ENCODE measurements at regions not wholly inside any gene's neighbourhood (a gene's known extent, or its start where the extent isn't known, plus 50 kb on each side); places are given as distances from the start of the nearest gene placed in this dataset.
"Not testable (repeated sequence)": the region's sequence is repeated elsewhere in the genome, so short reads cannot be mapped to it uniquely, and the experiment has no call there.

DNA sequence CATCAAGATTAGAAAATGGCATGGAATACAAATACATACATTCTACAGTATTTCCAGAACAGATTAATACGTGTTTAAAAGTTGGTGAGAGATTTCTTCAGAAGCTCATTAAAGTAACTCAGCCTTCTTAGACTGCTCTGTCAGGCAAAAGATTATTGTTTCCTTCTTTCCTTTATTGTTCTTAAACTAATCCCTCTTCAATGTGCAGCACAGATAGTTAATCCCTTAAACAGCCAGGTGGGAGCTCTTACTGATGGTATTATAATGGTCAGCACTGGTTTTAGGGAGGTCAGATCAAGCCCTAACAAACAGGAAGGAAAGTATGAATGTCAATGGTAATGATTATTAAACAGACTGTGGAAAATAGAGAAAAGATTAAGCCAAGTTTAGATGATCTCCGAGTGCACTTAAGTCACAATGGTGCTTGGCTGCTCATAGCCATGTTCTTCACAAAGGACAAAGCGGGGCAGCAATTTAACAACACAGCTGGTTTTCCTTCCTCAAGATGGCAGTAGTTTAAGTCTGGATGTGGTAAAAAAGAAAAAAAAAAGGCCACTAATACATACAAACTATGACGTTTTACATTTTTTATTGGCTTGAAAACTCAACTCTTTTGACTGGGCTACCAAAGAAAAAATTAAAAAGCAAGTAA lies 992.6 kb downstream of the PCDH9 start:
- DNase-seq (ENCODE audit: low spot score), result no peak

DNA sequence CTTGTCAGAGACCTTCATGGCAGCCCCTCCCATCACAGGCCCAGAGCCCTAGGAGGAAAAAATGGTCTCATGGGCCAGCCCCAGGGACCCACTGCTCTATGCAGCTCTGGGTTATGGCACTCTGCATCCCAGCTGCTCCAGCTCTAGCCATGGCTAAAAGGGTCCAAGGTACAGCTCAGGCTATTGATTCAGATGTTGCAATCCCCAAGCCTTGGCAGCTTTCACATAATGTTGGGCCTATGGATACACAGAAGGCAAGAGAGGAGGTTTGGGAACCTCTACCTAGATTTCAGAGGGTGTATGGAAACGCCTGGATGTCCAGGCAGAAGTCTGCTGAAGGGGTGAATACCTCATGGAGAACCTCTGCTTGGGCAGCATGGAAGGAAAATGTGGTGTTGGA lies 996.0 kb downstream of the PCDH9 start:
- DNase-seq (ENCODE audit: low spot score), result no peak

DNA sequence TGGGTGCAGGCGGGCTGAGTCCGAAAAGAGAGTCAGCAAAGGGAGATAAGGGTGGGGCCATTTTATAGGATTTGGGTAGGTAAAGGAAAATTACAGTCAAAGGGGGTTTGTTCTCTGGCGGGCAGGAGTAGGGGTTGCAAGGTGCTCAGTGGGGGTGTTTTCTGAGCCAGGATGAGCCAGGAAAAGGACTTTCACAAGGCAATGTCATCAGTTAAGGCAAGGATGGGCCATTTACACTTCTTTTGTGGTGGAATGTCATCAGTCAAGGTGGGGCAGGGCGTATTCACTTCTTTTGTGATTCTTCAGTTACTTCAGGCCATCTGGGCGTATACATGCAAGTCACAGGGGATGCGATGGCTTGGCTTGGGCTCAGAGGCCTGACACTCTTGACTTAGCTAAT lies 998.2 kb downstream of the PCDH9 start:
- not testable (repeated sequence) for DNase-seq (ENCODE audit: low spot score)

DNA sequence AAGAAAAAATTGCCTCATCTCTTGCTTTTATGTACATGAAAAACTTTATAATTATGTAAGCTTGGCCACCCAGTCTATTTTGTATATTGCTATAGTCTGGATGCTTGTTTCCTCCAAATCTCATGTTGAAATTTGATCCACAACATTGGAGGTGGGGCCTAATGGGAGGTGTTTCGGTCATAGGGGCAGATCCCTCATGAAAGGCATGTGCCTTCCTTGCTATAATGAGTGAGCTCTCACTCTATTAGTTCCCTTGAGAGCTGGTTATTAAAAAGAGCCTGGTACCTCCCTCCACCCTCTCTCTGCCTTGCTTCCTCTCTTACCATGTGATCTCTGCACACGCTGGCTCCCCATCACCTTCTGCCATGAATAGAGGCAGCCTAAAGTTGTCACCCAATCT lies 1005.1 kb downstream of the PCDH9 start:
- DNase-seq (ENCODE audit: low spot score), result no peak

DNA sequence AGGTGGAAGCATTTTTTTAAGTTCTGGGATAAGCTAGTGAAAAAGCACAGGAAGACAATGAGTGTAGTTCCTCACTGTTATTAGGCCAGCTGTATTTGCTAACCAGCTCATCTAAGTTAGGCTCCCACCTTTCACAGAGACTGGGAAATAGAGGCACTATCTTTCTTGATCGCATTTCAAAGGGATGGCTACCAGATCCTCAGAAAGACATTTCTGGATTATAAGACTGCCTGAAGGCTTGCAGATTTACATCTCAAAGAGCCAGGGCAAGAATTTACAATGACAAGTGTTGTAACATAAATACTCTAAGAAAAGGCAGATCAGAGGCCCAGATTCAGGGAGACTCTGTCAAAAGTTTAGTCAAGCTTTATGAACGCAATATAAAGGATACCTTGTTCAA lies 1005.5 kb downstream of the PCDH9 start:
- no peak for DNase-seq (ENCODE audit: low spot score)

DNA sequence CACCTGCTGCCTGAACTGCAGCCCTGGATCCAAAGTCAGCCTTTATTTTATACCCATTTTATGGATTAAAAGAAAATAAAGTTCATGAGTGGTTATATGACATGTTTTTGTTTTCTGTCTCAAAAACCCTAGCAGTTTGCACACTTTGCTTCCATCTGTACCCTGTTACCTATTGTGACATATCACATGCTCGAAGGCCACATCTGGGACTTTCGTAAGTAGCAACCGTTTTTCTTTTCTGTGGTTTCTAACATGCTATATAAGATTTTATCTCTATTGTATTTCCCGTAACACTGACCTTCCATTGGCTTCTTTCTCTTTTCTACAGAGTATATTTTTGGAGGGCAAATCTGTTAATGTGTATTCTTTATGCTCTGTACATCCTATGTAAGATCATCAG lies 1007.2 kb downstream of the PCDH9 start:
- DNase-seq (ENCODE audit: low spot score), result no peak

DNA sequence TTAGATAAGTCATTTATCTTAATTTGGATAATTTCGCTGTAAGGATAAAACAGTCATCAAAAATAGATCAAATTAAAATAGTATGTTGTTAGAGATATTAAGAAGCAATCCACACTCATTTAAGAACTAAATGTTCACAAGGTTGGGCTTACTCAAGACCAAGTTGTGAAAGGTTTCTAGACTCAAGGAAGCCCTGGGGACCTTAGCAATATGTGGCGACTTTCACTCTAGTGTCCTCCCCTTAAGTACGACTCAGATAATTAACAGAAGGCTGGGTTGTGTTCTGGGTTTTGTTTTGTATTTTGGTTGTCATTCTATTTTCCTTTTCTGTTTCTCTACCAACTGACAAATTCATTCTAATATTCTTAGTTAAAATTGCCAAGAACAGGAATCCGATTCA lies 1008.0 kb downstream of the PCDH9 start:
- DNase-seq (ENCODE audit: low spot score), result no peak

DNA sequence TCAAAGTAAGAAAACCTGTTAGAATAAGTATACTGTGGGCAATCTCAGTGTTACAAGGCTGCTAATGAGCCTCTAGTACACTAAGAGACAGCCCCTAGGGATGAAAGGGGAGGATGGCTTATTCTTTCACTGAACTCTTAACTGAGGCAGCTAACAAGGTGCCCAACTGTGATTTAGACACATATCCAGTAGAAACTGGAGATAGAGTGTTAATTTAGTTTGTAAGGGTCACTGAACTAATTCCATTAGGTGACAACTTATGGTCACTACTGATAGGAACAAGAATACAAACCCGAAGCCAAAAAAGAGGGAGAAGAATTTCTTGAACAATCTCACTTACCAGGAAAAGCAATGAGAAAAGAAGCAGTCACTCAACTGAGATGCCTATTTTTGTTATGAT lies 1010.6 kb downstream of the PCDH9 start:
- no peak for DNase-seq (ENCODE audit: low spot score)

DNA sequence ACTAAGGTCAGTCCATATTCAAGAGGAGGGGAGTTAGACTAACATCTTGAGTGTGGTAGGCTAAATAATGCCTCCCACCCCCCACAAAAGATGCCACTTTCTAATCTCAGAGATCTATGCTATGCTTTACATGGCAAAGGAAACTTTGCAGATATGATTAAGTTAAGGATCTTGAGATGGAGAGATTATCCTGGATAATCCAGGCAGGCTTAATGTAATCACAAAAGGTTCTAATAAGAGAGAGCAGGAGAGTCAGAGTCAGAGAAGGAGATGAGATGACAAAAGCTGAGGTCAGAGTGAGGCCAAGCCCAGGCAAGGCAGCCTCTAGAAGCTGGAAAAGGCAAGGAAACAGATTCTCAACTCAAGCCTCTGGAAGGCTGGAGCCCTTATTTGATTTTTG lies 1011.6 kb downstream of the PCDH9 start:
- no peak for DNase-seq (ENCODE audit: low spot score)

DNA sequence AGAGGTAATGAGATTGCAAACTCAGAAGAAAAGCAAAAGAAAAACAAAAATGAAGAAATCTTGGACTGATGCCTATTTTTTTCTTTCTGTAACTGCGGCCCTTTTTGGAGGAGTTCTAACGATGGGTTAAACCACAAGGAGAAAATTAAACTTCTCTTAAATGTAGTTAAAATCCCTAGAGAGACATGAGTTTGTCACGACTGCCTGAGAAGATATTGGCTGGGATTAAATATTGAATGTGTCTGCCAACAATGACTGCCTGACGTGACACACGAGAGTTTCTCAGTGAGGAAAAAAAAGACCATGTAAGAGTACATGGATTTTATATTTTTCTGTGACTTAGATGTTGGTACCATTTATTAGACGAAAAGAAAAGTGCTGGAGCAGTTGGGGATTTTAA lies 1013.4 kb downstream of the PCDH9 start:
- no peak for DNase-seq (ENCODE audit: low spot score)

DNA sequence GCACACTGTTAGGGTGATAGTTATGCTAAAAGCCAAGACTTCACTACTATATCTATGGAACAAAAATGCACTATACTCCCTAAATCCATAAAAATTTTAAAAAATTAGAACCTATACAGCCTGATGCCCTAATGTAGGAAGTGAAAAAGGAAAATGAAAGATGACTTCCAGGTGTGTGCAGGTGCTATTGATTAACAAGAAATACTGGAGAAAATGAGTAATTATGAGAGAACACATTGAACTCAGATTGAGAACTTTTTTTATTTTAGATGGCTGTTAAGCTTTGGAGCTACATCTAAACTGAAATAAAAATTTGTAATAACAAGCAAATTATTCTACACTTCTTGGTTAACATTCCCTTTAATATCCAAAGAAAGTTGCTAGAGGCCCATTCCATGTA lies 1015.7 kb downstream of the PCDH9 start:
- no peak for DNase-seq (ENCODE audit: low spot score)

DNA sequence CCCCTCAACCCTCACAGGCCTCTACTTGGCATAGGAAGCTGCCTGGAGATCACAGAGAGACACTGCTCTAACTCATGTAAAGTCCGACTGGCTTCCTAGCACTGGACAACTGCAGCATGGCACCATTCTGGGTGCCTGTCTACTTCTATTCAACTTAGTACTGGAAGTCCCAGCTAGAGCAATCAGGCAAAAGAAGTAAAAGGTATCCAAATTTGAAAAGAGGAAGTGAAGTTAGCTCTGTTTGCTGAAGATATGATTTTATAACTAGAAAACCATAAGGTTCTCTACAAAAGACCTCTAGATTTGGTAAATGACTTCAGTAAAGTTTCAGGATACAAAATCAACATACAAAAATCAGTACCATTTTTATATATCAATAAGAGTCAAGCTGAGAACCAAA lies 1017.6 kb downstream of the PCDH9 start:
- DNase-seq (ENCODE audit: low spot score), result no peak

DNA sequence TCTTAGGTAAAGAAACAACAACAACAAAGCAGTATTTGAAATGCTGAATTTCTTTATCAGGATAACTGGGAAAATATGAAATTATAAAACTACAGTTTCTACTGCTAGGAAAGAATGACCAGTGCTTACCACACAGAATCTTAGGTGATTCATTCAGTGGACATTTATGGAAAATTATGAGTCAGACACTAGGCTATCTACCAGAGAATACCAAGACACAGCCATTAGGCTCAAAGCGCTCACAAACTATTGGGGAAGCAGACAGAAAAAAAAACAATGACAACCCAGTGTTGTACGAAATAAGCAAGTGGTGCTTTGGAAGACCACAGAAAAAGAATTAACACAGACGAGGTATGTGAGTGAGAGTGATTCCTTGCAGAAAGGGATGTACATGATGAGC lies 1019.5 kb downstream of the PCDH9 start:
- no peak for DNase-seq (ENCODE audit: low spot score)

DNA sequence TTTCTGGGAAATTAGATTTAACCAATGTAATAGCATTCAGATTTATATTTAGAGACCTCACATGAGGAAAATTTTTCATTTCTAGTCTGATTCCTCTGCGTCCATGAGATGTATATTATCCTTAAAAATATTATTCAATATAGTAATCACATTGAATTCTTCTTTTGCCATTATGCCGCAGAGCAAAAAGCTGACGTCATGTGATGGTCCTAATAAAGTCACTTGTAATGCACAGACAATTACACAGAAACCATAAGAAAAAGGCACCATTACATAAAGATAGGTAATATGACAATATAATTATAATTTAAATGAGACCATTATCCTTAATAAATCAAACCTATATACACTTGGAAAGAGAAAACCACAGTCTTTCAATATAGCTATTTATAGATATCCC lies 1021.5 kb downstream of the PCDH9 start:
- no peak for DNase-seq (ENCODE audit: low spot score)

DNA sequence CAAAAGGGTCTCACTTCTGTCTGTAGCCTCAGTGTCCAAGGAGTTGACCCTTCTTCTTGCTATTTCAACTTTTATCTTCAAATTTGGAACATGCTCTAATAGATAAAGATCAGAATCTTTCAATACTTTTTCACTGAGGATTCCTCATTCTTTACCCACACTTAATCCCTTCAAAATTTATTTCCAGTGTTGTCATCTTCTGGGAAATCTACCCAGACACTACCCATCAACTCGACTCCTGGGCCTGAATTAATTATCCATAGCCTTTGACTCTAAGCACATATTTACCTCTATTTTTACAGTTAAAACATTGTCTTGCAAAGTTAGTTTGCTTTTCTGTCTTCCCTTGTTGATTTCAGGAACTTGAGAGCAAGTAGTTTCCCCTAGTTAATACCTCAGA lies 1022.5 kb downstream of the PCDH9 start:
- no peak for DNase-seq (ENCODE audit: low spot score)

DNA sequence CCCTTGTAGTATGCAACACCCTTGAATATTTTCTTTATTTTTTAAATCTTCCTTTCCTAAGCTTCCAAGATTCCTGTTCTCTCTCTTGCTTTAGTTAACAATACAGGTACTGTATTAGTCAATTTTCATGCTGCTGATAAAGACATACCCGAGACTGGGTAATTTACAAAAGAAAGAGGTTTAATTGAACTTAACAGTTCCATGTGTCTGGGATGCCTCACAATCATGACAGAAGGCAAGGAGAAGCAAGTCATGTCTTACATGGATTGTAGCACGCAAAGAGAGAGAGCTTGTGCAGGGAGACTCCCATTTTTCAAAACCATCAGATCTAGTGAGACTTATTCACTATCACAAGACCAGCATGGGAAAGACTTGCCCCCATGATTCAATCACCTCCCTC lies 1024.3 kb downstream of the PCDH9 start:
- DNase-seq (ENCODE audit: low spot score), result no peak

DNA sequence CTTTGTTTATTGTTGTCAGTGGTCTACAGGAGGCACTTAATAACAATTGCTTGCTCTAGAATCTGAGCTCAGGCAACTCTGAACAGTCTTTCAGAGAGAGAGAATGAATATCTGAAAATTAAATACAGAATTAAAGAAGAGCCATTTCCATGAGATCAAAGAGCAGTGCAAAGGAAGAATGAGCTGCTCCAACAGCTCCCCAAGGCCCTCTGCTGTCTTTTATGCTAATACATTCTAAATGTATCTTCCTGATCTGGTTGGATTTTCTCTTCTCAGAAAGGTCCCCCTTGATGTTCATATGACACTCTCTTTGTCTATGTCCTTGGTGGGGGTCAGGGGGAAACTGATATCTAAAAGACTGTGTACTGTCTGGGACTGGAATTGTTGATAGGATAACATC lies 1029.6 kb downstream of the PCDH9 start:
- DNase-seq (ENCODE audit: low spot score), result no peak

DNA sequence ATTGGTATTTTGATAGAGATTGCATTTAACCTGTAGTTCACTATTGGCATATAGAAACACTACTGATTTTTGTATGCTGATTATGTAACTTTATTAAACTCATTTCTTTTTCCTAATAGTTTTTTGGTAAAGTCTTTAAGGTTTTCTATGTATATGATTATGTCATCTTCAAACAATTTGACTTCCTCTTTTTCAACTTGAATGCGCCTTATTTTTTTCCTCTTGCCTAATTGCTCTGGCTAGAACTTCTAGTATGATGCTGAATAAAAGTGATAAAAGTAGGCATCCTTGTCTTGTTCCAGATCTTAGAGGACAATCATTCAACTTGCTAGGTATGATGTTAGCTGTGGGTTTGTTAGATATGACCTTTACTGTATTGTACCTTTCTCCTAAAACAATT lies 1034.9 kb downstream of the PCDH9 start:
- DNase-seq (ENCODE audit: low spot score), result no peak

DNA sequence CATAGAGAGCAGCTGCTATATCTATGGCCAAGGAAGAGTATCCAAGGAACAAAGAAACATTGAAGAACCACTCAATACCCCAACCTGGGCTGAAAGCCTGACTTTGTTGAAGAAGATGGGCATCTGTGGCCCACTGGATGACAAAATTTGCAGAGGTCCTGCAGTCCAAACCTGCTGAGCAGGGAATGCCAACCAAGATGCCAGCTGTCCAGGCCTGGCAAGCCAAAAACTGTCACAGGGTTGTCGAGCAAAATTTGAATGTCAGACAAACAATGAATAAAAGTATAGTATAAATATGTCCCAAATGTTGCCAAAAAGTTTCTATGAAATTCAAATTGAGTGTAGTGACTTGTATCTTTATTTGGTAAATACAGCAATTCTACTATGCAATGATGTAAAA lies 1040.2 kb downstream of the PCDH9 start:
- no peak for DNase-seq (ENCODE audit: low spot score)

DNA sequence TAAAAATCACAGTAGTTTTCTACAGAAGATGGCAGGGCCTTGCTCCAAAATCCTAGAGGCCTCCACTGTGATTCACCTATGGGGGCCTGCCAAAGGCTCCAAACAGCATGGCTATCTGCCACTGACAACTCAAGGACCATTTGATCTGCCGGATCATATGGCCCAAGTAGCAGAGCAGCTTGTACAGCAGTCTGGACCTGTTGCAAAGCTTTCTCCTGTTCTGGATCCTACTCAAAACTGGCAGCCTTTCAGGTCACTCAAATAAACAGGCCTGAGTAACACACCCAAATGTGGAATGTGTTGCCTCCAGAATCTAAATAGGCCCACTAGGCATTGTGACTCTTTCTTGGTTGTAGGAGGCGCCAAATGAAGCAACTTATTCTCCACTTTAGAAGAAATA lies 1049.3 kb downstream of the PCDH9 start:
- DNase-seq (ENCODE audit: low spot score), result no peak

DNA sequence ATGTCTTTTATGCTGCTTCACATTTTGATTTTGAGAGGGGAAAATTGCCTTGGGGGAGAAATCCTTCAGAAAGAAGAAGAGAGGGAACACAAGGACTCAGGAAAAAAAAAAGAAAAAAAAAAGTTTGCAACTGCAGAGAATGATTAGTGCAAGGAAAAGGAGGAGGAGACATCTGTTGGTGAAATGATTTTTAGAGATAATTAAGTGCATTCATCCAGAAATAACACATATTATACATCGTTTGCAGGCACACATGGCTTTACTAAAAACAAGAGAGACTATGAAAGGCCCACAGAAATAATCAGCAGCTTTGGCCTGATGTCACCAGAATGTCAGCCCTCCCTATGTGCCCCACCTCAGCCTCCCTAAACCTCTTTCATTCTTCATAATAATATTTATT lies 1058.2 kb downstream of the PCDH9 start:
- DNase-seq (ENCODE audit: low spot score), result no peak

DNA sequence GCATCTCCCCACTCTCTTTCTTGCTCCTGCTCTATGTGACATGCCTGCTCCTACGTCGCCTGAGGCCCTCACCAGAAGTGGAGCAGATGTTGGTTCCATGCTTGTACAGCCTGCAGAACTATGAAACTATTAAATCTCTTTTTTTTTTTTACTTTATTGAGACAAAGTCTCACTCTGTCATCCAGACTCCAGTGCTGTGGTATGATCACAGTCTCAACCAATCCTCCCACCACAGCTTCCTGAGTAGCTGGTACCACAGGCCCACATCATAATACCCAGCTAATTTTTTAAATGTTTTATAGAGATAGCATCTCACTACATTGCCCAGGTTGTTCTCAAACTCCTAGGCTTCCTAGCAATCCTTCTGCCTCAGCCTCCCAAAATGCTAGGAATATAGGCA lies 1067.7 kb downstream of the PCDH9 start:
- no peak for DNase-seq (ENCODE audit: low spot score)

DNA sequence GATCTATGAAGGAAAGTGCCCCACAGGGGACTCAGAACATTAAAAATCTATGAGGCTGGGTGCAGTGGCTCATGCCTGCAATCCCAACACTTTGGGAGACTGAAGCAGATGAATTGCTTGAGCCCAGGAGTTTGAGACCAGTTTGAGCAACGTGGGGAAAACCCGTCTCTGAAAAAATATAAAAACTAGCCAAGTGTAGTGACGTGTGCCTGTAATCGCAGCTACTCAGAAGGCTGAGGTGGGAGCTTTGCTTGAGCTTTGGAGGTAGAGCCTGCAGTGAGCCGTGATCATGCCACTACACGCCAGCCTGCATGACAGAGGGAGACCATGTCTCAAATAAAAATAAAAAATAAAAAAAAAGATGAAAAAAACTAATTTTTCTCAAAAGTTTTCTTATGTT lies 1070.6 kb downstream of the PCDH9 start:
- no peak for DNase-seq (ENCODE audit: low spot score)

DNA sequence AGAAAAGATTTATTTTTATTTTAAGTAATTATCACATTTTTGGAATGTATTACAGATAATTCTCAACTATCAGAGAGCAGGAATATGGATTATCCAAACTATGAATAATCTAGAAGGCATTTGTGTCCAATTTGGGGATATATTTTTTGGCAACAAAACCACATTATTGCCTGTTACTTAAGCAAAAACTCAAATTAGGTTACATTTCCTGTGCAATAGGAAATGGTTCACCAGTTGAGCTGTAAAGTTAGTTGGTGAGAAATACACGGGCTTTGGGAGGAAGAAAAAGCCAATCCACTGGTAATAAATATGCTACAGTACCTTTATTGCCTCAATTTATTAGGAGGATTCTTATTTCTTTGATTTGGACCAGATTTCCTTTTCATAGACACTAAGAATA lies 1075.2 kb downstream of the PCDH9 start:
- DNase-seq (ENCODE audit: low spot score), result no peak

DNA sequence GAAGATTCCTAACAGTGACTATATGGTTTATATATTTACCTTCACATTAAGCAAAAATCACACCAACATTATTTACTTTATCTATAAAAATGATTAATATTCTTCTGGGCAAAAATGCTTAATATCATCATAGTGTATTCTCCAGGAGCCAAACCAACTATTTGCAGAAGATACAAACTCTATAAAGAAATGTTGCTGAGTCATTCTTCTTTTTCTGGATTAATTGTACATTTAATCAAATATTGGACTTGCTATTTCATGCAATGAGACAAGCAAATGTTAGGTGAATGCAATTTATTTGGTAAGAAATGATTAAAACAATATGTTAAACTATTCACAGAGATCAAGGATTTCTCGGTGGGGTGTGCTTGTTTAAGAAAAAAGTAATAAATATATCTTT lies 1075.8 kb downstream of the PCDH9 start:
- DNase-seq (ENCODE audit: low spot score), result no peak

Measured in HT-29 (cell line).